IMR-90 (cell line): ENCODE measurements at regions not wholly inside any gene's neighbourhood (a gene's known extent, or its start where the extent isn't known, plus 50 kb on each side); places are given as distances from the start of the nearest gene placed in this dataset.

Source experiments
- BHLHE40 ChIP-seq: fragments of 150-350 bp; IDR thresholded peaks from 2 replicates; pipeline ENCODE4 v1.6.1; 2016; ENCODE audit warnings: mild to moderate bottlenecking, low read depth, low read length
- CEBPB ChIP-seq: IDR thresholded peaks from 2 replicates; pipeline ENCODE4 v1.6.1; 2012; ENCODE audit warnings: low read depth, low read length, improper control_type of control experiment
- POLR2A ChIP-seq: IDR thresholded peaks from 2 replicates; pipeline ENCODE4 v1.6.1; 2012; ENCODE audit warnings: mild to moderate bottlenecking, low read depth, low read length
- TF ChIP-seq, protein P1 (sequence below): conservative IDR thresholded peaks from 2 replicates; pipeline ENCODE4 v1.5.1; 2012; ENCODE audit warnings: mild to moderate bottlenecking, low read depth, low read length, improper control_type of control experiment

GRCh38 chr6:67451874-67452273, 1183.2 kb upstream of the ADGRB3 start:
- no peak for TF ChIP-seq POLR2A
- TF ChIP-seq, protein P1, sequence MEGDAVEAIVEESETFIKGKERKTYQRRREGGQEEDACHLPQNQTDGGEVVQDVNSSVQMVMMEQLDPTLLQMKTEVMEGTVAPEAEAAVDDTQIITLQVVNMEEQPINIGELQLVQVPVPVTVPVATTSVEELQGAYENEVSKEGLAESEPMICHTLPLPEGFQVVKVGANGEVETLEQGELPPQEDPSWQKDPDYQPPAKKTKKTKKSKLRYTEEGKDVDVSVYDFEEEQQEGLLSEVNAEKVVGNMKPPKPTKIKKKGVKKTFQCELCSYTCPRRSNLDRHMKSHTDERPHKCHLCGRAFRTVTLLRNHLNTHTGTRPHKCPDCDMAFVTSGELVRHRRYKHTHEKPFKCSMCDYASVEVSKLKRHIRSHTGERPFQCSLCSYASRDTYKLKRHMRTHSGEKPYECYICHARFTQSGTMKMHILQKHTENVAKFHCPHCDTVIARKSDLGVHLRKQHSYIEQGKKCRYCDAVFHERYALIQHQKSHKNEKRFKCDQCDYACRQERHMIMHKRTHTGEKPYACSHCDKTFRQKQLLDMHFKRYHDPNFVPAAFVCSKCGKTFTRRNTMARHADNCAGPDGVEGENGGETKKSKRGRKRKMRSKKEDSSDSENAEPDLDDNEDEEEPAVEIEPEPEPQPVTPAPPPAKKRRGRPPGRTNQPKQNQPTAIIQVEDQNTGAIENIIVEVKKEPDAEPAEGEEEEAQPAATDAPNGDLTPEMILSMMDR: no peak
- TF ChIP-seq CEBPB: no peak
- no peak for TF ChIP-seq BHLHE40
